ENCODE measurements at regions not wholly inside any gene's neighbourhood (a gene's known extent, or its start where the extent isn't known, plus 50 kb on each side); places are given as distances from the start of the nearest gene placed in this dataset.

DNA sequence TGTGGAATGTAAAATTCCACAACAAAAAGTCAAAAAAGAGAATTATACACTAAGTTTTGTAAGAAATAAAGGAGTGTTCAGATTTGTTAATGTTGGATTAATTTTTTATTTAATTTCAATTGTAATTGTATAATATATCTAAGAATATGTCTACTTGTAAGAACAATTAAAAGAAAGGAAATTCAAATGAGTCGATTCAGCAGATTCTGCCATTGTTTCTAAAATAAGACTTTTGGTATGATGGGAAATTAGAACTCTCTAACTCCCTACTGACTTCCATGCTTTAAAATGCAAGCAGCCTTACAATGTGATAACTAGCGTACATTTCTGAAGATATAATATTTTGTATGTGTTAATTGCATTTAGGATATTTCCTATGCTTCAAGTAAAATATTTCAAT is 395.9 kb upstream of the ZNF717 start:
- no peak overlapping the region for H3K18ac ChIP-seq (ENCODE audit: extremely low read depth, low read length)
- WGBS, 2 experiments (ENCODE audit: extremely low coverage in 1 of 2, insufficient coverage in 1 of 2, insufficient read length in 1 of 2, insufficient replicate concordance in 2 of 2, low coverage in 1 of 2, low lambda C conversion rate in 2 of 2, missing lambda C conversion rate in 1 of 2) = 91% methylated on average over 2 of the region's 2 CpGs; no CpG with 5 or more reads in 1 of the 2 experiments

More for the DNA sequence above, 395.9 kb upstream of the ZNF717 start:
- no peak overlapping the region for H2BK5ac ChIP-seq (ENCODE audit: low read depth, low read length)
- CTCF ChIA-PET (ENCODE audit: partially characterized antibody) = no interaction called here
- no peaks in the 10 kb centered on the region for H4K20me1 ChIP-seq (replicated peaks in 1 of 2; ENCODE audit: control insufficient read depth in 1 of 2, insufficient read depth in 2 of 2, low read length in 2 of 2)
- no peaks in the 10 kb centered on the region for H3K79me1 ChIP-seq (ENCODE audit: low read depth, low read length)
- no peak overlapping the region for H2AFZ ChIP-seq (ENCODE audit: low read length)
- H3K9ac ChIP-seq (replicated peaks in 1 of 4; ENCODE audit: extremely low read depth in 1 of 4, low read depth in 3 of 4, low read length in 3 of 4) = no peak overlapping the region
- H3K27me3 ChIP-seq (replicated peaks in 1 of 4; ENCODE audit: control insufficient read depth in 3 of 4, extremely low read depth in 1 of 4, insufficient read depth in 3 of 4, low read length in 3 of 4) = no peaks in the 10 kb centered on the region
- no peak overlapping the region for H4K5ac ChIP-seq (ENCODE audit: insufficient read length, low read depth, low read length)
- H3K14ac ChIP-seq (ENCODE audit: insufficient read length) = no peak overlapping the region
- H3K23ac ChIP-seq (ENCODE audit: insufficient read length) = no peak overlapping the region
- POLR2A ChIA-PET (ENCODE audit: partially characterized antibody) = no interaction called here
- no peaks in the 10 kb centered on the region for H3K4me1 ChIP-seq (replicated peaks in 1 of 4; ENCODE audit: control insufficient read depth in 3 of 4, insufficient read depth in 4 of 4, low read length in 3 of 4)
- H3K36me3 ChIP-seq (ENCODE audit: control insufficient read depth in 2 of 4, insufficient read depth in 4 of 4, low read length in 3 of 4) = no peaks in the 10 kb centered on the region
- no peak overlapping the region for H3K56ac ChIP-seq (replicated peaks; ENCODE audit: insufficient read length, low read depth, low read length)
- H3K4me3 ChIP-seq (ENCODE audit: extremely low read depth in 1 of 4, insufficient read depth in 2 of 4, low read depth in 3 of 4, low read length in 4 of 4) = no peak overlapping the region
- H4K8ac ChIP-seq (ENCODE audit: extremely low read depth, insufficient read depth, low read length) = no peak overlapping the region
- DNase-seq (ENCODE audit: low read depth in 1 of 2, low spot score in 2 of 2) = no peak
- no peak overlapping the region for H3K4ac ChIP-seq (replicated peaks; ENCODE audit: insufficient read length, low read depth, low read length)
- H2BK120ac ChIP-seq (replicated peaks; ENCODE audit: low read depth, low read length) = no peak overlapping the region
- no peak overlapping the region for H2AK5ac ChIP-seq (ENCODE audit: low read depth, low read length)
- H2BK15ac ChIP-seq (ENCODE audit: low read length) = no peak overlapping the region
- no peaks in the 10 kb centered on the region for H3K79me2 ChIP-seq (ENCODE audit: control insufficient read depth in 1 of 2, insufficient read depth in 2 of 2, low read length in 2 of 2)
- no peaks in the 10 kb centered on the region for H3K9me3 ChIP-seq (ENCODE audit: insufficient read depth in 2 of 2, low read depth in 1 of 2, low read length in 1 of 2)
- no peak overlapping the region for H3K27ac ChIP-seq (ENCODE audit: low read depth, low read length)
- FAIRE-seq = no peak
- H3K4me2 ChIP-seq (ENCODE audit: insufficient read depth in 1 of 2, low read depth in 2 of 2, low read length in 2 of 2) = no peak overlapping the region
- no peak overlapping the region for H4K91ac ChIP-seq (replicated peaks; ENCODE audit: insufficient read length, low read length)
- H3K23me2 ChIP-seq (ENCODE audit: low read depth, low read length) = no peaks in the 10 kb centered on the region
- H2BK20ac ChIP-seq (ENCODE audit: low read length) = no peak overlapping the region
- TF ChIP-seq FOSL1 (IDR thresholded peaks at IDR 0.05; ENCODE audit: insufficient read depth, low read depth, low read length) = no peak
- TF ChIP-seq HDAC6 (IDR thresholded peaks at IDR 0.05; ENCODE audit: low read depth, low read length) = no peak
- TF ChIP-seq, protein P1, sequence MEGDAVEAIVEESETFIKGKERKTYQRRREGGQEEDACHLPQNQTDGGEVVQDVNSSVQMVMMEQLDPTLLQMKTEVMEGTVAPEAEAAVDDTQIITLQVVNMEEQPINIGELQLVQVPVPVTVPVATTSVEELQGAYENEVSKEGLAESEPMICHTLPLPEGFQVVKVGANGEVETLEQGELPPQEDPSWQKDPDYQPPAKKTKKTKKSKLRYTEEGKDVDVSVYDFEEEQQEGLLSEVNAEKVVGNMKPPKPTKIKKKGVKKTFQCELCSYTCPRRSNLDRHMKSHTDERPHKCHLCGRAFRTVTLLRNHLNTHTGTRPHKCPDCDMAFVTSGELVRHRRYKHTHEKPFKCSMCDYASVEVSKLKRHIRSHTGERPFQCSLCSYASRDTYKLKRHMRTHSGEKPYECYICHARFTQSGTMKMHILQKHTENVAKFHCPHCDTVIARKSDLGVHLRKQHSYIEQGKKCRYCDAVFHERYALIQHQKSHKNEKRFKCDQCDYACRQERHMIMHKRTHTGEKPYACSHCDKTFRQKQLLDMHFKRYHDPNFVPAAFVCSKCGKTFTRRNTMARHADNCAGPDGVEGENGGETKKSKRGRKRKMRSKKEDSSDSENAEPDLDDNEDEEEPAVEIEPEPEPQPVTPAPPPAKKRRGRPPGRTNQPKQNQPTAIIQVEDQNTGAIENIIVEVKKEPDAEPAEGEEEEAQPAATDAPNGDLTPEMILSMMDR (IDR thresholded peaks at IDR 0.05; ENCODE audit: control extremely low read depth in 1 of 3, insufficient read depth in 1 of 3, low read depth in 1 of 3, low read length in 3 of 3) = no peak
- TF ChIP-seq RAD21 (IDR thresholded peaks at IDR 0.05 in 1 of 2, conservative IDR thresholded peaks at IDR 0.05 in 1 of 2; ENCODE audit: low read depth in 2 of 2, low read length in 2 of 2) = no peak
- TF ChIP-seq ATF3 (IDR thresholded peaks at IDR 0.05; ENCODE audit: insufficient read depth, low read depth, low read length) = no peak
- TF ChIP-seq TCF12 (IDR thresholded peaks at IDR 0.05; ENCODE audit: low read depth, low read length) = no peak
- TF ChIP-seq RBBP5 (IDR thresholded peaks at IDR 0.05; ENCODE audit: borderline replicate concordance, low read depth, low read length) = no peak
- TF ChIP-seq RXRA (IDR thresholded peaks at IDR 0.05; ENCODE audit: insufficient read depth, low read depth, low read length) = no peak
- H2BK12ac ChIP-seq (ENCODE audit: low read depth, low read length) = no peak overlapping the region

Measured in H1 (cell line).